Upper lobe of right lung (tissue), 1 donor: ENCODE measurements at regions not wholly inside any gene's neighbourhood (a gene's known extent, or its start where the extent isn't known, plus 50 kb on each side); places are given as distances from the start of the nearest gene placed in this dataset.
"Not testable (repeated sequence)": the region's sequence is repeated elsewhere in the genome, so short reads cannot be mapped to it uniquely, and the experiment has no call there.

Source experiments
- ATAC-seq: fragments of 200-7000 bp; cut with Tn5 transposase; one replicate; pipeline ENCODE4 v1.9.1; 2020; ENCODE audit warnings: mild to moderate bottlenecking, moderate library complexity
- DNase-seq: peaks from one replicate; pipeline ENCODE4 v3.0.0-alpha.2; 2020
- H3K27ac ChIP-seq: fragments of 200-600 bp; one replicate; pipeline ENCODE4 v1.8.0; 2022
- H3K27me3 ChIP-seq: fragments of 200-600 bp; one replicate; pipeline ENCODE4 v1.8.0; 2022; ENCODE audit warnings: mild to moderate bottlenecking
- H3K36me3 ChIP-seq: fragments of 200-600 bp; one replicate; pipeline ENCODE4 v1.8.0; 2022
- H3K4me1 ChIP-seq: fragments of 200-600 bp; one replicate; pipeline ENCODE4 v1.8.0; 2022
- H3K4me3 ChIP-seq: fragments of 200-600 bp; one replicate; pipeline ENCODE4 v1.8.0; 2022; ENCODE audit warnings: mild to moderate bottlenecking
- H3K9me3 ChIP-seq: fragments of 200-600 bp; one replicate; pipeline ENCODE4 v1.8.0; 2022
- intact Hi-C: fragments of 100-400 bp; cut with DNase I; formaldehyde crosslinking; loops from one replicate; pipeline ENCODE4 v1.11.0; 2022
- TF ChIP-seq, protein P1 (sequence below): fragments of 200-600 bp; IDR thresholded peaks from one replicate; pipeline ENCODE4 v1.8.0; 2022; ENCODE audit warnings: antibody characterized with exemption
- donor health status: DM: no; HTN: yes; CAD: no; lungs with severe emphysema.

- intact Hi-C loops = no loop called here
- no peaks in the 10 kb centered on the region for H3K36me3 ChIP-seq
- DNase-seq (no peak), ATAC-seq (no peak)
- peaks cover 3% of the 10 kb centered on the region for H3K27me3 ChIP-seq
- no peaks in the 10 kb centered on the region for H3K4me1 ChIP-seq
- no peaks in the 10 kb centered on the region for H3K9me3 ChIP-seq
- TF ChIP-seq, protein P1, sequence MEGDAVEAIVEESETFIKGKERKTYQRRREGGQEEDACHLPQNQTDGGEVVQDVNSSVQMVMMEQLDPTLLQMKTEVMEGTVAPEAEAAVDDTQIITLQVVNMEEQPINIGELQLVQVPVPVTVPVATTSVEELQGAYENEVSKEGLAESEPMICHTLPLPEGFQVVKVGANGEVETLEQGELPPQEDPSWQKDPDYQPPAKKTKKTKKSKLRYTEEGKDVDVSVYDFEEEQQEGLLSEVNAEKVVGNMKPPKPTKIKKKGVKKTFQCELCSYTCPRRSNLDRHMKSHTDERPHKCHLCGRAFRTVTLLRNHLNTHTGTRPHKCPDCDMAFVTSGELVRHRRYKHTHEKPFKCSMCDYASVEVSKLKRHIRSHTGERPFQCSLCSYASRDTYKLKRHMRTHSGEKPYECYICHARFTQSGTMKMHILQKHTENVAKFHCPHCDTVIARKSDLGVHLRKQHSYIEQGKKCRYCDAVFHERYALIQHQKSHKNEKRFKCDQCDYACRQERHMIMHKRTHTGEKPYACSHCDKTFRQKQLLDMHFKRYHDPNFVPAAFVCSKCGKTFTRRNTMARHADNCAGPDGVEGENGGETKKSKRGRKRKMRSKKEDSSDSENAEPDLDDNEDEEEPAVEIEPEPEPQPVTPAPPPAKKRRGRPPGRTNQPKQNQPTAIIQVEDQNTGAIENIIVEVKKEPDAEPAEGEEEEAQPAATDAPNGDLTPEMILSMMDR = no peak
- no peak overlapping the region for H3K27ac ChIP-seq
- no peak overlapping the region for H3K4me3 ChIP-seq
These were observed 270.2 kb downstream of the EN1 start for GRCh38 chr2:118577202-118577601.

DNA sequence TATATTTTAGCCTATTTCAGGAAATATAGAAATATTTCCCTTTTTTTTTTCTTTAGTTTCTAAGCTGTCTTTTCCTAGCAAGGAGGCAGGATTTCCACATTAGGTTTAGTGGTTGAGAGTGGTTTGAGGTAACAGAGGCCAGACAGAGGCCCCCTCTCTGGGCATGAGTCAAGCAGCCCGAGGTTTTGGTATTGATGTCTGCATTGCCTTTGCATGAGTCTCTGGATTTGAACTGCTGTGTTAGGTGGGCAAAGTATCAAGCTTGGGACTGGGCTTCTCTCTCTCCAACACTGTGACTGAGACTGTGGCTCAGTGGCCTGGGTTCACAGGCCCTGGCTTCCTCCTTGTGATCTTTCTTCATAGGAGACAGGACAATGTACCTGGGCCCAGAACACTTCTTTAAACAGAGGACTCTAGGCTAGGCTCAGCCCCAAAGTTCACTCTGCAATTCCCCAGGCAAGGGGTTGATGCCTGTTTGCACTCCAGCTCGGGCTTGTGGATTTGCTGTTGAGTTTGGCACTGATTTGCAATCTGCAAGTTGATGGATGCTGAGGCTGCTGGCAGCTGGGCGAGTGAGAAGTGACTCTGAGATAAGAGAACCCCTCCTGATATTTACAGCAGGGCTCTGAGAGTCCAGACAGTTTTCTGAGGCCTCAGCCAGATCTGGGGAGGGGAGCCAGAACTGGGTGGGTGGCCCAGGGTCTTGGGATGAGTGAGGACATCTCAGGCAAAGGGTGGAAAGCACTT is 271.2 kb downstream of the EN1 start:
- ATAC-seq (no peak), DNase-seq (no peak)
- H3K9me3 ChIP-seq = no peaks in the 10 kb centered on the region
- H3K27ac ChIP-seq = no peak overlapping the region
- TF ChIP-seq, protein P1 = no peak
- H3K4me3 ChIP-seq = no peak overlapping the region
- intact Hi-C loops = no loop called here
- H3K36me3 ChIP-seq = no peaks in the 10 kb centered on the region
- H3K27me3 ChIP-seq = no peaks in the 10 kb centered on the region
- H3K4me1 ChIP-seq = no peaks in the 10 kb centered on the region

- DNase-seq, H3K4me1 ChIP-seq, H3K27me3 ChIP-seq, H3K36me3 ChIP-seq, H3K9me3 ChIP-seq, ATAC-seq, H3K27ac ChIP-seq, intact Hi-C loops, H3K4me3 ChIP-seq: not testable (repeated sequence)
These were observed 275.1 kb downstream of the EN1 start for GRCh38 chr2:118572380-118572779.

GRCh38 chr2:118569876-118570535 is 277.4 kb downstream of the EN1 start:
- TF ChIP-seq, protein P1 = no peak
- intact Hi-C loops = no loop called here
- Histone ChIP-seq H3K4me3 (no peak overlapping the region), H3K27ac (no peak overlapping the region), H3K4me1 (peaks cover 8% of the 10 kb centered on the region), H3K36me3 (no peaks in the 10 kb centered on the region), H3K27me3 (no peaks in the 10 kb centered on the region), H3K9me3 (no peaks in the 10 kb centered on the region)
- ATAC-seq (no peak), DNase-seq (no peak)

DNA sequence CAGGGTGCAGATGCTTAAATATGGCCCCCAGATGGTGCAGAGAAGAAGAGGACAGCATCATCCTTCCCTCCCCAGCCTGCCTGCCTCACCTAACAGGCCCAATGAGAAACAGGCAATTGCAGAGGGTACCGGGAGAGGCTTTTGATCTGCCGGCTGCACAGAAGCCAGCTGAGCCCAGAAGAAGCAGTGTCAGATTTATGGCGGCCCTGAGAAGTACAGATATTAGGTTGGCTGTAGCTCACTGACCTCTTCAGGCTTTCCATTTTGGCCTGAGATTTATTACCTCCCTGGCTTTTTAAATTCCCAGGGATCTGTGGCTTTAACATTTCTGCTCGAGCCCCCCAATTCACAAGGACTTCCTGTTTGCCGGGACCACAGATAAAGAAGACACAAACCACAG is 278.7 kb downstream of the EN1 start:
- Histone ChIP-seq H3K9me3 (no peaks in the 10 kb centered on the region), H3K36me3 (no peaks in the 10 kb centered on the region), H3K4me1 (peaks cover 8% of the 10 kb centered on the region), H3K4me3 (no peak overlapping the region), H3K27ac (no peak overlapping the region), H3K27me3 (no peaks in the 10 kb centered on the region)
- TF ChIP-seq, protein P1 = no peak
- intact Hi-C loops = no loop called here
- ATAC-seq (no peak), DNase-seq (no peak)

GRCh38 chr2:118565786-118566540 is 281.5 kb downstream of the EN1 start:
- H3K4me3 ChIP-seq = no peak overlapping the region
- TF ChIP-seq, protein P1 = no peak
- H3K36me3 ChIP-seq = no peaks in the 10 kb centered on the region
- no peak overlapping the region for H3K27ac ChIP-seq
- H3K4me1 ChIP-seq = peaks cover 5% of the 10 kb centered on the region
- no peaks in the 10 kb centered on the region for H3K27me3 ChIP-seq
- intact Hi-C loops = no loop called here
- no peak for DNase-seq
- no peaks in the 10 kb centered on the region for H3K9me3 ChIP-seq
- no peak for ATAC-seq
